Amniotic stem cell (primary cell): ENCODE measurements at regions not wholly inside any gene's neighbourhood (a gene's known extent, or its start where the extent isn't known, plus 50 kb on each side); places are given as distances from the start of the nearest gene placed in this dataset.
A peak's percentile ranks its signal among the peaks of the same experiment; 100 is the strongest.

ENCODE experiments used
- DNase-seq: peaks from one replicate; lab custom pipeline; 2025; lab: John Stamatoyannopoulos, UW

GRCh38 chr3:94179059-94179458 is 116.2 kb downstream of the NSUN3 start:
- no peak for DNase-seq

GRCh38 chr3:94183551-94183950 is 120.7 kb downstream of the NSUN3 start:
- no peak for DNase-seq

- no peak for DNase-seq
These were observed 121.9 kb downstream of the NSUN3 start for GRCh38 chr3:94184781-94185180.

- DNase-seq, result no peak
These were observed 122.9 kb downstream of the NSUN3 start for GRCh38 chr3:94185753-94186152.

- DNase-seq, result no peak
These were observed 124.8 kb downstream of the NSUN3 start for GRCh38 chr3:94187697-94188096.

GRCh38 chr3:94195381-94195780 is 132.5 kb downstream of the NSUN3 start:
- no peak for DNase-seq

GRCh38 chr3:94206291-94206690 is 143.4 kb downstream of the NSUN3 start:
- no peak for DNase-seq

GRCh38 chr3:94210256-94210655 is 147.4 kb downstream of the NSUN3 start:
- no peak for DNase-seq

- DNase-seq, result no peak
These were observed 154.5 kb downstream of the NSUN3 start for GRCh38 chr3:94217406-94217805.

GRCh38 chr3:94220426-94220825 is 157.6 kb downstream of the NSUN3 start:
- no peak for DNase-seq

- no peak for DNase-seq
These were observed 159.0 kb downstream of the NSUN3 start for GRCh38 chr3:94221829-94222228.

GRCh38 chr3:94225148-94225865 is 162.4 kb downstream of the NSUN3 start:
- no peak for DNase-seq

- no peak for DNase-seq
These were observed 163.2 kb downstream of the NSUN3 start for GRCh38 chr3:94226078-94226477.

GRCh38 chr3:94232921-94233320 is 170.1 kb downstream of the NSUN3 start:
- DNase-seq, result no peak

GRCh38 chr3:94234177-94234788 is 171.4 kb downstream of the NSUN3 start:
- no peak for DNase-seq

- no peak for DNase-seq
These were observed 179.1 kb downstream of the NSUN3 start for GRCh38 chr3:94241986-94242385.

GRCh38 chr3:94246171-94246570 is 183.3 kb downstream of the NSUN3 start:
- DNase-seq, result no peak

GRCh38 chr3:94248042-94248441 is 185.2 kb downstream of the NSUN3 start:
- no peak for DNase-seq

GRCh38 chr3:94249491-94250079 is 186.7 kb downstream of the NSUN3 start:
- peak; percentile 24 for DNase-seq

- DNase-seq, result no peak
These were observed 188.7 kb downstream of the NSUN3 start for GRCh38 chr3:94251566-94251965.

GRCh38 chr3:94252316-94252715 is 189.5 kb downstream of the NSUN3 start:
- DNase-seq, result no peak

- DNase-seq, result no peak
These were observed 194.3 kb downstream of the NSUN3 start for GRCh38 chr3:94256888-94257813.
